Ishikawa (cell line): ENCODE measurements at regions not wholly inside any gene's neighbourhood (a gene's known extent, or its start where the extent isn't known, plus 50 kb on each side); places are given as distances from the start of the nearest gene placed in this dataset.

Experiments used
- CEBPB ChIP-seq: IDR thresholded peaks from 2 replicates; pipeline ENCODE4 v1.6.1; 2012
- CREB1 ChIP-seq: IDR thresholded peaks from 2 replicates; pipeline ENCODE4 v1.6.1; 2012; ENCODE audit warnings: low read depth
- EP300 ChIP-seq: IDR thresholded peaks from 2 replicates; pipeline ENCODE4 v1.6.1; 2012; ENCODE audit warnings: borderline replicate concordance
- FOXM1 ChIP-seq: IDR thresholded peaks from 2 replicates; pipeline ENCODE4 v1.6.1; 2012; ENCODE audit warnings: low read depth, borderline replicate concordance
- YY1 ChIP-seq: IDR thresholded peaks from 2 replicates; pipeline ENCODE4 v1.6.1; 2012; ENCODE audit warnings: low read depth

DNA sequence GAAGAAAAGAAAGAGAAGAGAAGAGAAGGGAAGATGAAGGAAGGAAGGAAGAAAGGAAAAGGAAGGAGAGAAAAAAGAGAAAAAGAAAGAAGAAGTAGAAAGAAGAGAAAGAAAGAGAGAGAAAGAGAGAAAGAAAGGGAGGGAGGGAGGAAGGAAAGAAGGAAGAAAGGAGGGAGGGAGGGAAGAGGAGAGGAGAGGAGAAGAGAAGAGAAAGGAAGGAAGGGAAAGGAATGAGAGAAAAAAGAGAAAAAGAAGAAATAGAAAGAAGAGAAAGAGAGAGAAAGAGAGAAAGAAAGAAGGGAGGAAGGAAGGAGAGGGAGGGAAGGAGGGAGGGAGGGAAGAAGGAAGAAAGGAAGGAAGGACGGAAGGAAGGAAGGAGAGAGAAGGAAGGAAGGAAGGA is 217.9 kb upstream of the POU1F1 start:
- TF ChIP-seq EP300 (no peak), YY1 (no peak), CEBPB (no peak), FOXM1 (no peak), CREB1 (no peak)
